ENCODE measurements at regions not wholly inside any gene's neighbourhood (a gene's known extent, or its start where the extent isn't known, plus 50 kb on each side); places are given as distances from the start of the nearest gene placed in this dataset.

DNA sequence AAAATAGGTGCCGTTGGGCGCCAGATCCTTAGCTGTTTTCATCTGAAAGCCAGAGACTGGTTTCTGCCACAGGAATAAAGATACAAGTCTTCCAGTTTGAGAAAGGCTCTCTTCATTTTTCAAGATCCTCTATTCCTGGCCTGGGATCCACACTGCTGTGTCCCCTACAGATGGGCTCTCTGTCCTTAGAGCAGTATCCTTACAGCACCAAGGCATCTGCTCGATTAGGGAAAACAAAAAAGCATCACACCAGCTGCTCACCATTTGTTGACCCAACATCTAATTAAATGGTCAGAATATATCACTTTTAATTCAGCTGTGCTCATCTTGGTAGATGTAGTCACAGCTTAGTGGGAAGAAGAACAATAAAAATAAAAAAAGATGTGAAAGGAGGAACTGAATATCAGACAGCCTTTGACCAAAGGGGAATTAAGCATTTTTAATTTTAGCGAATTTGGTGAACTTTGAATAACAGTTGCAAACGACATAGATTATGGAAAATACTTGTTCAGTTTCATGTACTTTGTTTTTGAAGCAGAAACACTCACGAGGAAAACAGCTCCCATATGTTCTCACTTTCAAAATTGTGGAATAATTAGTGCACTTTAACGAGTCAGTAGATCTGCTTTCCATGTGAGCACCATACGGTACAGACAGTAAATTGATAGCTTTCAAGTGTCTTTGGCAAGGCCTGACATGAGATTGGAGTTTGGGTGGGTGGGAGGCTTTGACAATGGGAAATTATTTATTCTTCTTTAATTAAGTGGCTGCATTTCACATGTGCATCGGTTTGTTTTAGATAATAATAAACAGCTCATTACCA lies 148.4 kb upstream of the CLNK start:
- H4K20me1 ChIP-seq (replicated peaks in 1 of 2; ENCODE audit: control insufficient read depth in 1 of 2, insufficient read depth in 2 of 2, low read length in 2 of 2), result no peaks in the 10 kb centered on the region
- H3K79me2 ChIP-seq (ENCODE audit: control insufficient read depth in 1 of 2, insufficient read depth in 2 of 2, low read length in 2 of 2), result no peaks in the 10 kb centered on the region
- no peak overlapping the region for H3K18ac ChIP-seq (ENCODE audit: extremely low read depth, low read length)
- H2BK120ac ChIP-seq (replicated peaks; ENCODE audit: low read depth, low read length), result no peak overlapping the region
- H3K79me1 ChIP-seq (ENCODE audit: low read depth, low read length), result no peaks in the 10 kb centered on the region
- H3K9ac ChIP-seq (replicated peaks in 1 of 4; ENCODE audit: extremely low read depth in 1 of 4, low read depth in 3 of 4, low read length in 3 of 4), result no peak overlapping the region
- H2BK20ac ChIP-seq (ENCODE audit: low read length), result no peak overlapping the region
- DNase-seq (ENCODE audit: low read depth in 1 of 2, low spot score in 2 of 2), result no peak
- H4K5ac ChIP-seq (ENCODE audit: insufficient read length, low read depth, low read length), result no peak overlapping the region
- H3K36me3 ChIP-seq (ENCODE audit: control insufficient read depth in 2 of 4, insufficient read depth in 4 of 4, low read length in 3 of 4), result no peaks in the 10 kb centered on the region
- H3K14ac ChIP-seq (ENCODE audit: insufficient read length), result no peak overlapping the region
- no peaks in the 10 kb centered on the region for H3K4me1 ChIP-seq (replicated peaks in 1 of 4; ENCODE audit: control insufficient read depth in 3 of 4, insufficient read depth in 4 of 4, low read length in 3 of 4)
- no peak overlapping the region for H2BK5ac ChIP-seq (ENCODE audit: low read depth, low read length)
- no peaks in the 10 kb centered on the region; the same call in 1 of the 2 replicates for H3K23me2 ChIP-seq (ENCODE audit: low read depth, low read length)
- H3K56ac ChIP-seq (replicated peaks; ENCODE audit: insufficient read length, low read depth, low read length), result no peak overlapping the region
- no peak overlapping the region for H3K27ac ChIP-seq (ENCODE audit: low read depth, low read length)
- no peak overlapping the region for H3K23ac ChIP-seq (ENCODE audit: insufficient read length)
- ChIA-PET POLR2A (ENCODE audit: partially characterized antibody) (no interaction called here), CTCF (ENCODE audit: partially characterized antibody) (interaction anchor here (0.6 kb wide), 1 partner anchor 15 kb away, joined by 3 read pairs; no protein-coding TSS in a partner anchor)
- no peak for FAIRE-seq
- H3K27me3 ChIP-seq (replicated peaks in 1 of 4; ENCODE audit: control insufficient read depth in 3 of 4, extremely low read depth in 1 of 4, insufficient read depth in 3 of 4, low read length in 3 of 4), result no peaks in the 10 kb centered on the region
- no peak overlapping the region for H2AK5ac ChIP-seq (ENCODE audit: low read depth, low read length)
- 92% methylated on average over 9 of the region's 9 CpGs; no CpG with 5 or more reads in 1 of the 2 experiments for WGBS, 2 experiments (ENCODE audit: extremely low coverage in 1 of 2, insufficient coverage in 1 of 2, insufficient read length in 1 of 2, insufficient replicate concordance in 2 of 2, low coverage in 1 of 2, low lambda C conversion rate in 2 of 2, missing lambda C conversion rate in 1 of 2)
- H4K91ac ChIP-seq (replicated peaks; ENCODE audit: insufficient read length, low read length), result no peak overlapping the region
- no peak overlapping the region for H3K4me2 ChIP-seq (ENCODE audit: insufficient read depth in 1 of 2, low read depth in 2 of 2, low read length in 2 of 2)
- peak overlapping the region; percentile 18; the same call in 1 of the 2 replicates for H2BK15ac ChIP-seq (ENCODE audit: low read length)
- no peak overlapping the region for H2AFZ ChIP-seq (ENCODE audit: low read length)
- H2BK12ac ChIP-seq (ENCODE audit: low read depth, low read length), result no peak overlapping the region
- H4K8ac ChIP-seq (ENCODE audit: extremely low read depth, insufficient read depth, low read length), result no peak overlapping the region
- peaks cover 0 to 4% of the 10 kb centered on the region in 2 experiments; a peak in 2 of 4 replicates for H3K9me3 ChIP-seq (ENCODE audit: insufficient read depth in 2 of 2, low read depth in 1 of 2, low read length in 1 of 2)
- H3K4me3 ChIP-seq (ENCODE audit: extremely low read depth in 1 of 4, insufficient read depth in 2 of 4, low read depth in 3 of 4, low read length in 4 of 4), result no peak overlapping the region
- H3K4ac ChIP-seq (replicated peaks; ENCODE audit: insufficient read length, low read depth, low read length), result no peak overlapping the region
- no peak for TF ChIP-seq CHD1 (IDR thresholded peaks at IDR 0.05; ENCODE audit: low read depth, low read length)
- no peak for TF ChIP-seq SP4 (IDR thresholded peaks at IDR 0.05; ENCODE audit: low read length)
- TF ChIP-seq KDM1A (IDR thresholded peaks at IDR 0.05; ENCODE audit: borderline replicate concordance, low read length), result no peak
- TF ChIP-seq ZNF274 (IDR thresholded peaks at IDR 0.05; ENCODE audit: borderline replicate concordance, extremely low read depth, low read length), result no peak
- no peak for TF ChIP-seq BACH1 (IDR thresholded peaks at IDR 0.05; ENCODE audit: low read length)
- TF ChIP-seq RNF2 (IDR thresholded peaks at IDR 0.05; ENCODE audit: borderline replicate concordance, low read depth, low read length, missing control alignments, poor library complexity, severe bottlenecking), result no peak
- TF ChIP-seq SRF (IDR thresholded peaks at IDR 0.05; ENCODE audit: low read depth, low read length), result no peak
- TF ChIP-seq ATF3 (IDR thresholded peaks at IDR 0.05; ENCODE audit: insufficient read depth, low read depth, low read length), result no peak
- TF ChIP-seq, protein P1, sequence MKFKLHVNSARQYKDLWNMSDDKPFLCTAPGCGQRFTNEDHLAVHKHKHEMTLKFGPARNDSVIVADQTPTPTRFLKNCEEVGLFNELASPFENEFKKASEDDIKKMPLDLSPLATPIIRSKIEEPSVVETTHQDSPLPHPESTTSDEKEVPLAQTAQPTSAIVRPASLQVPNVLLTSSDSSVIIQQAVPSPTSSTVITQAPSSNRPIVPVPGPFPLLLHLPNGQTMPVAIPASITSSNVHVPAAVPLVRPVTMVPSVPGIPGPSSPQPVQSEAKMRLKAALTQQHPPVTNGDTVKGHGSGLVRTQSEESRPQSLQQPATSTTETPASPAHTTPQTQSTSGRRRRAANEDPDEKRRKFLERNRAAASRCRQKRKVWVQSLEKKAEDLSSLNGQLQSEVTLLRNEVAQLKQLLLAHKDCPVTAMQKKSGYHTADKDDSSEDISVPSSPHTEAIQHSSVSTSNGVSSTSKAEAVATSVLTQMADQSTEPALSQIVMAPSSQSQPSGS (IDR thresholded peaks at IDR 0.05; ENCODE audit: low read length), result no peak
- no peak for TF ChIP-seq GABPA (IDR thresholded peaks at IDR 0.05; ENCODE audit: borderline replicate concordance, insufficient read depth, low read length)

Data from H1 (cell line).